Natural killer cell (primary cell): ENCODE measurements at regions not wholly inside any gene's neighbourhood (a gene's known extent, or its start where the extent isn't known, plus 50 kb on each side); places are given as distances from the start of the nearest gene placed in this dataset.
"Not testable (repeated sequence)": the region's sequence is repeated elsewhere in the genome, so short reads cannot be mapped to it uniquely, and the experiment has no call there.

Experiments
- ATAC-seq, 3 donors: fragments of 150-1000 bp in 2 of 3; fragments of 200-7000 bp in 1 of 3; cut with Tn5 transposase; 1 replicate in 1 of 3; 2 replicates in 2 of 3; pipeline ENCODE4 v1.10.0; 2021; ENCODE audit warnings: mild to moderate bottlenecking in 2 of 3, moderate library complexity in 2 of 3
- DNase-seq, 2 donors: peaks; one replicate each; pipeline versions ENCODE4 v3.0.0 to v3.0.0-alpha.2; 2013 to 2021; ENCODE audit warnings: mixed read lengths in 1 of 2
- H3K27ac ChIP-seq: one replicate; pipeline ENCODE4 v1.5.1; 2013; ENCODE audit warnings: mild to moderate bottlenecking, low read length
- H3K27me3 ChIP-seq: one replicate; pipeline ENCODE4 v1.6.1; 2013; ENCODE audit warnings: low read length; ENCODE audit not compliant: control insufficient read depth, insufficient read depth
- H3K36me3 ChIP-seq: one replicate; pipeline ENCODE4 v1.6.1; 2013; ENCODE audit warnings: low read length; ENCODE audit not compliant: control insufficient read depth, insufficient read depth
- H3K4me1 ChIP-seq: one replicate; pipeline ENCODE4 v1.6.1; 2013; ENCODE audit warnings: low read length; ENCODE audit not compliant: control insufficient read depth, insufficient read depth
- H3K4me3 ChIP-seq: one replicate; pipeline ENCODE4 v1.5.1; 2013; ENCODE audit warnings: low read length
- H3K9me3 ChIP-seq: one replicate; pipeline ENCODE4 v1.6.1; 2013; ENCODE audit warnings: low read length; ENCODE audit not compliant: control insufficient read depth, insufficient read depth
- H3K27ac Mint-ChIP-seq, 2 donors: one replicate each; pipeline ENCODE4 v1.8.0; 2022; ENCODE audit warnings: mild to moderate bottlenecking in 2 of 2, mixed read lengths in 2 of 2, moderate library complexity in 1 of 2
- H3K27me3 Mint-ChIP-seq, 2 donors: one replicate each; pipeline ENCODE4 v1.8.0; 2022; ENCODE audit warnings: low read depth in 2 of 2, mixed read lengths in 2 of 2
- H3K36me3 Mint-ChIP-seq: one replicate; pipeline ENCODE4 v1.8.0; 2022; ENCODE audit warnings: mixed read lengths
- H3K4me1 Mint-ChIP-seq, 2 donors: one replicate each; pipeline ENCODE4 v1.8.0; 2022; ENCODE audit warnings: mixed read lengths in 2 of 2
- H3K4me3 Mint-ChIP-seq: one replicate; pipeline ENCODE4 v1.8.0; 2022; ENCODE audit warnings: mild to moderate bottlenecking, moderate library complexity, mixed read lengths
- H3K9me3 Mint-ChIP-seq, 2 donors: one replicate each; pipeline ENCODE4 v1.8.0; 2022; ENCODE audit warnings: mixed read lengths in 2 of 2
- CTCF ChIP-seq: fragments of 200-600 bp; IDR thresholded peaks from one replicate; pipeline ENCODE4 v1.8.0; 2022; ENCODE audit warnings: antibody characterized with exemption
- WGBS: methylation state at CpG from one replicate; pipeline ENCODE4 v1.1.7; 2013; ENCODE audit warnings: missing lambda C conversion rate; ENCODE audit not compliant: insufficient coverage; 5-methylcytosine and 5-hydroxymethylcytosine counted together
- intact Hi-C: fragments of 100-400 bp; cut with micrococcal nuclease; formaldehyde crosslinking; loops from one replicate; pipeline ENCODE4 v1.14.2; 2022

- Mint-ChIP-seq H3K27me3 (peaks cover 9 to 15% of the 10 kb centered on the region in 2 donors), H3K9me3 (no peaks in the 10 kb centered on the region), H3K4me1 (no peaks in the 10 kb centered on the region), H3K36me3 (no peaks in the 10 kb centered on the region), H3K27ac (no peak overlapping the region), H3K4me3 (no peak overlapping the region)
- no peaks in the 10 kb centered on the region for H3K27me3 ChIP-seq
- no peaks in the 10 kb centered on the region for H3K4me1 ChIP-seq
- WGBS = 93% methylated on average over 2 of the region's 2 CpGs
- no peak for TF ChIP-seq CTCF
- no peaks in the 10 kb centered on the region for H3K9me3 ChIP-seq
- intact Hi-C loops = no loop called here
- ATAC-seq = no peak
- no peak overlapping the region for H3K4me3 ChIP-seq
- no peak overlapping the region for H3K27ac ChIP-seq
- no peaks in the 10 kb centered on the region for H3K36me3 ChIP-seq
- no peak for DNase-seq
Observed at GRCh38 chr6:12628327-12628726, 88.2 kb upstream of the PHACTR1 start.

GRCh38 chr6:12633746-12634145 is 82.8 kb upstream of the PHACTR1 start:
- H3K4me1 ChIP-seq, H3K27me3 ChIP-seq, H3K36me3 Mint-ChIP-seq, DNase-seq, ATAC-seq, H3K9me3 Mint-ChIP-seq, H3K27ac Mint-ChIP-seq, H3K27ac ChIP-seq, H3K4me3 ChIP-seq, H3K4me1 Mint-ChIP-seq, H3K36me3 ChIP-seq, H3K4me3 Mint-ChIP-seq, H3K9me3 ChIP-seq: not testable (repeated sequence)
- intact Hi-C loops = loop anchor here (10.0 kb wide), 1 partner anchor 261 kb away; no protein-coding TSS in a partner anchor
- H3K27me3 Mint-ChIP-seq = peaks cover 7 to 33% of the 10 kb centered on the region in 2 donors
- 57% methylated on average over 1 of the region's 1 CpG for WGBS

GRCh38 chr6:12635375-12635774 is 81.2 kb upstream of the PHACTR1 start:
- no peaks in the 10 kb centered on the region for H3K9me3 ChIP-seq
- Mint-ChIP-seq H3K9me3 (peaks cover 0 to 3% of the 10 kb centered on the region in 2 donors), H3K36me3 (no peaks in the 10 kb centered on the region), H3K27ac (no peak overlapping the region), H3K4me3 (no peak overlapping the region), H3K4me1 (no peaks in the 10 kb centered on the region), H3K27me3 (peaks cover 7 to 33% of the 10 kb centered on the region in 2 donors)
- no CpG with 5 or more reads among the region's 2 CpGs for WGBS
- no peak overlapping the region for H3K27ac ChIP-seq
- H3K27me3 ChIP-seq = no peaks in the 10 kb centered on the region
- no peaks in the 10 kb centered on the region for H3K36me3 ChIP-seq
- DNase-seq = no peak
- no peaks in the 10 kb centered on the region for H3K4me1 ChIP-seq
- no peak for TF ChIP-seq CTCF
- intact Hi-C loops = loop anchor here (10.0 kb wide), 1 partner anchor 259 kb away; no protein-coding TSS in a partner anchor
- no peak overlapping the region for H3K4me3 ChIP-seq
- ATAC-seq = no peak

- H3K27ac ChIP-seq = no peak overlapping the region
- Mint-ChIP-seq H3K4me1 (no peaks in the 10 kb centered on the region), H3K27me3 (peaks cover 7 to 33% of the 10 kb centered on the region in 2 donors), H3K36me3 (no peaks in the 10 kb centered on the region), H3K9me3 (peaks cover 2 to 3% of the 10 kb centered on the region in 2 donors), H3K27ac (no peak overlapping the region), H3K4me3 (no peak overlapping the region)
- WGBS = 89% methylated on average over 3 of the region's 3 CpGs
- H3K27me3 ChIP-seq = no peaks in the 10 kb centered on the region
- no peaks in the 10 kb centered on the region for H3K9me3 ChIP-seq
- H3K4me1 ChIP-seq = no peaks in the 10 kb centered on the region
- intact Hi-C loops = loop anchor here (10.0 kb wide), 1 partner anchor 259 kb away; no protein-coding TSS in a partner anchor
- ATAC-seq (no peak), DNase-seq (no peak)
- no peaks in the 10 kb centered on the region for H3K36me3 ChIP-seq
- no peak for TF ChIP-seq CTCF
- H3K4me3 ChIP-seq = no peak overlapping the region
Observed at GRCh38 chr6:12635813-12636212, 80.8 kb upstream of the PHACTR1 start.
